Fibroblast of the aortic adventitia (primary cell): ENCODE measurements at regions not wholly inside any gene's neighbourhood (a gene's known extent, or its start where the extent isn't known, plus 50 kb on each side); places are given as distances from the start of the nearest gene placed in this dataset.

Experiments used
- DNase-seq: peaks from one replicate; pipeline ENCODE4 v3.0.0-alpha.2; 2010; ENCODE audit warnings: low read depth
- H3K4me3 ChIP-seq: 2 replicates; pipeline ENCODE4 v1.5.1; 2011; ENCODE audit warnings: low read depth, mild to moderate bottlenecking, control low read depth, low read length, moderate library complexity
- TF ChIP-seq, protein P1 (sequence below): IDR thresholded peaks from 2 replicates; pipeline ENCODE4 v1.5.1; 2011; ENCODE audit warnings: mild to moderate bottlenecking, low read length, control low read depth, inconsistent platforms; ENCODE audit not compliant: insufficient read depth

- no peak for DNase-seq
- H3K4me3 ChIP-seq: no peak overlapping the region
- TF ChIP-seq, protein P1, sequence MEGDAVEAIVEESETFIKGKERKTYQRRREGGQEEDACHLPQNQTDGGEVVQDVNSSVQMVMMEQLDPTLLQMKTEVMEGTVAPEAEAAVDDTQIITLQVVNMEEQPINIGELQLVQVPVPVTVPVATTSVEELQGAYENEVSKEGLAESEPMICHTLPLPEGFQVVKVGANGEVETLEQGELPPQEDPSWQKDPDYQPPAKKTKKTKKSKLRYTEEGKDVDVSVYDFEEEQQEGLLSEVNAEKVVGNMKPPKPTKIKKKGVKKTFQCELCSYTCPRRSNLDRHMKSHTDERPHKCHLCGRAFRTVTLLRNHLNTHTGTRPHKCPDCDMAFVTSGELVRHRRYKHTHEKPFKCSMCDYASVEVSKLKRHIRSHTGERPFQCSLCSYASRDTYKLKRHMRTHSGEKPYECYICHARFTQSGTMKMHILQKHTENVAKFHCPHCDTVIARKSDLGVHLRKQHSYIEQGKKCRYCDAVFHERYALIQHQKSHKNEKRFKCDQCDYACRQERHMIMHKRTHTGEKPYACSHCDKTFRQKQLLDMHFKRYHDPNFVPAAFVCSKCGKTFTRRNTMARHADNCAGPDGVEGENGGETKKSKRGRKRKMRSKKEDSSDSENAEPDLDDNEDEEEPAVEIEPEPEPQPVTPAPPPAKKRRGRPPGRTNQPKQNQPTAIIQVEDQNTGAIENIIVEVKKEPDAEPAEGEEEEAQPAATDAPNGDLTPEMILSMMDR: no peak
Observed at GRCh38 chr11:95684170-95684569, 105.4 kb downstream of the FAM76B start.

DNA sequence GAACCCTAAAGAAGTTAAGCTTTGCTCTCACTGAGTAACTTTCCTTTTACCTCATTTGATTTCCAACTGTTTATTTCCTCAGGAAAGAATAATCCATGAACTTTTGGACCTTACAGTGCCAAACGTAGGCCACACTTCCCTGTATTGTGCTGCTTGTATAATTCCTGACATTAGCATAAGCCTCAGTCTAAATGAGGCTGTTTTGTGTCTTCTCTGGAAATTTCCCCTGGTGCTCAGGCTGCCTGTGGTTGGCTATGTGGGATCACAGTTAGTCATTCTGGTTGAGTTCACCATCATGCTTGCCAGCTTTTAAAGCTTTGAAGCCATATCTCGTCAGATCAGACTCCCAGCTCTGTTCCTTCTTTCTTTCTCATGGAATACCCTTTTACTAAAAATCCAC lies 107.0 kb downstream of the FAM76B start:
- TF ChIP-seq, protein P1: no peak
- DNase-seq: peak; percentile 78
- H3K4me3 ChIP-seq: no peak overlapping the region

GRCh38 chr11:95680169-95680929 lies 109.2 kb downstream of the FAM76B start:
- DNase-seq: peak; percentile 95
- TF ChIP-seq, protein P1: no peak
- no peak overlapping the region for H3K4me3 ChIP-seq

- no peak overlapping the region for H3K4me3 ChIP-seq
- TF ChIP-seq, protein P1: no peak
- DNase-seq: no peak
Observed at GRCh38 chr11:95678988-95679387, 110.6 kb downstream of the FAM76B start.

DNA sequence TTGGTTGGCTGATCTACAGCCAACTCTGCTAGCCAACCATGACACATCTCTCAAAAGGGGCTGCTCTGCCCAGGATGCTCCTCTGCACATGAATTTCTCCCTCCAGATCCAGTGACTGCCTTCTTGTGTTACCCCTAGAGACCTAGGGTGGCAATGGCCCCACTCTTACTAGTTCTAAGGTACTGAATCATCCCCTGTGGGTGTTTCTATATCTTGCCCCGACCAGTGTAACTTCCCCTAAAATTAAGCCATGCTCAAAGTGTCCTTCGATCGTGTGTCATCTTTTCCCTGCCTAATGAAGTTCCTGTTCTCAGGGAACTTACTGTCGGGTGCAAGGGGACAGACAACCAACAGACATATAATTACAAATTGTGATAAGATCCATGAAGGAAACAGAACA lies 113.3 kb downstream of the FAM76B start:
- no peak overlapping the region for H3K4me3 ChIP-seq
- DNase-seq: no peak
- TF ChIP-seq, protein P1: no peak

DNA sequence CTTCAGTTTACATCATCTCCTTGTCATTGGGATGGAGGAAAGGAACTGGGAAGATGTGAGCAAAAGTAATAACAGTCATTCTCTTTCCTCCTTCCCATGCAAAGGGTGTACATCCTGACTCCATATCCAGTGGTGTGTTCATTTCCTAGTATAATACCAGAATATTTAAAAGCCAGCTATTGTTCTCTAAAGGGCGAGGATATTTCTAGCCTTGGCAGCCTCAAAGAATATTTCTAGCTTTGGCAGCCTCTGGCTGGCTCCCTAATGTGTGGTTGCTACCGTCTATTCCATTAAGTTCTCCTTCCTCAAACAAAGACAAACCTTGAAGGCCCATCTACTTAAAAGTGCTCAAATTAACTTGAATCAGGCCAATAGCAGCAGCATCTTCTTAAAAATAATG lies 114.0 kb downstream of the FAM76B start:
- TF ChIP-seq, protein P1: no peak
- H3K4me3 ChIP-seq: no peak overlapping the region
- peak; percentile 36 for DNase-seq
